B cell (primary cell): ENCODE measurements at regions not wholly inside any gene's neighbourhood (a gene's known extent, or its start where the extent isn't known, plus 50 kb on each side); places are given as distances from the start of the nearest gene placed in this dataset.

Experiments used
- CTCF ChIP-seq: fragments of 200-600 bp; IDR thresholded peaks from one replicate; pipeline ENCODE4 v1.8.0; 2022; ENCODE audit warnings: antibody characterized with exemption, mild to moderate bottlenecking
- EZH2 ChIP-seq: IDR thresholded peaks from 2 replicates; pipeline ENCODE4 v1.6.1; 2012; ENCODE audit warnings: borderline replicate concordance, low read depth, mild to moderate bottlenecking, moderate library complexity, low read length; ENCODE audit not compliant: insufficient read depth, poor library complexity, severe bottlenecking

- TF ChIP-seq CTCF (no peak), EZH2 (no peak)
These were observed 87.5 kb upstream of the KIF26B start for GRCh38 chr1:245067257-245067656.
